HG03575 (cell line): ENCODE measurements at regions not wholly inside any gene's neighbourhood (a gene's known extent, or its start where the extent isn't known, plus 50 kb on each side); places are given as distances from the start of the nearest gene placed in this dataset.

Source experiments
- ATAC-seq: cut with Tn5 transposase; IDR thresholded peaks from one replicate; pipeline ENCODE4 v1.9.1; 2021; ENCODE audit not compliant: unreplicated experiment, insufficient number of reproducible peaks, low FRiP score; ENCODE audit errors: extremely low read depth

- no peak for ATAC-seq
These were observed 761.6 kb downstream of the BCL11B start for GRCh38 chr14:98510392-98510791.

- no peak for ATAC-seq
These were observed 759.3 kb downstream of the BCL11B start for GRCh38 chr14:98512501-98513251.

GRCh38 chr14:98513558-98513957 lies 758.4 kb downstream of the BCL11B start:
- ATAC-seq, result no peak

GRCh38 chr14:98514016-98514415 lies 758.0 kb downstream of the BCL11B start:
- ATAC-seq, result no peak

GRCh38 chr14:98536256-98536655 lies 735.7 kb downstream of the BCL11B start:
- no peak for ATAC-seq

- no peak for ATAC-seq
These were observed 729.7 kb downstream of the BCL11B start for GRCh38 chr14:98542316-98542715.

- ATAC-seq, result no peak
These were observed 728.9 kb downstream of the BCL11B start for GRCh38 chr14:98543074-98543473.

- no peak for ATAC-seq
These were observed 727.8 kb downstream of the BCL11B start for GRCh38 chr14:98544174-98544573.

- no peak for ATAC-seq
These were observed 726.8 kb downstream of the BCL11B start for GRCh38 chr14:98545181-98545580.

GRCh38 chr14:98548071-98548686 lies 723.8 kb downstream of the BCL11B start:
- no peak for ATAC-seq

GRCh38 chr14:98551028-98551427 lies 721.0 kb downstream of the BCL11B start:
- ATAC-seq, result no peak

GRCh38 chr14:98555440-98555839 lies 716.6 kb downstream of the BCL11B start:
- no peak for ATAC-seq

- no peak for ATAC-seq
These were observed 708.0 kb downstream of the BCL11B start for GRCh38 chr14:98564006-98564405.

- ATAC-seq, result no peak
These were observed 707.5 kb downstream of the BCL11B start for GRCh38 chr14:98564541-98564940.

- no peak for ATAC-seq
These were observed 700.9 kb downstream of the BCL11B start for GRCh38 chr14:98571104-98571503.

GRCh38 chr14:98573082-98573481 lies 698.9 kb downstream of the BCL11B start:
- no peak for ATAC-seq

GRCh38 chr14:98576463-98576862 lies 695.5 kb downstream of the BCL11B start:
- no peak for ATAC-seq

- ATAC-seq, result no peak
These were observed 693.8 kb downstream of the BCL11B start for GRCh38 chr14:98578204-98578603.

- ATAC-seq, result no peak
These were observed 692.9 kb downstream of the BCL11B start for GRCh38 chr14:98579140-98579539.

GRCh38 chr14:98580131-98580678 lies 691.8 kb downstream of the BCL11B start:
- ATAC-seq, result no peak
